ENCODE measurements at regions not wholly inside any gene's neighbourhood (a gene's known extent, or its start where the extent isn't known, plus 50 kb on each side); places are given as distances from the start of the nearest gene placed in this dataset.
"Not testable (repeated sequence)": the region's sequence is repeated elsewhere in the genome, so short reads cannot be mapped to it uniquely, and the experiment has no call there.

DNA sequence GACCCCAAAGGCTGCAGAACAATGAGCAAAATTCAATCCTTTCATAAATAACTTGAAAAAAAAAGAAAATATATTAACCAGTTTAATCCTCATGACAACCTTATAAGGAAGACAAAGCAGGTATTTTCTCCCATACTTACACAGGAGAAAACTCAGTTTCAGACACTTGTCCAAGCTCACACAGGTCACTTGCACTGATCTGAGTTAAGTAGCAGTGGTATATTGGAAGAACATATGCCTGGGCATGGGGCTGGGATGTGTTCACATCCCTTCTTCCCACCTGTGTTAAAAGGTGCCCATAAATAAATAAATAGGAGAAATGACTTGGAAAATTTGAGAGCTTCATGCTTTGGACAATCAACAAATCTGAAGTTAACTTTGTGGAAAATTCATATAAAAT is 63.5 kb upstream of the SELENOP start:
- CTCF ChIA-PET = interaction anchor here (4.5 kb wide), 1 partner anchor 14 kb away, joined by 25 read pairs; no protein-coding TSS in a partner anchor
- TF ChIP-seq, protein P1, sequence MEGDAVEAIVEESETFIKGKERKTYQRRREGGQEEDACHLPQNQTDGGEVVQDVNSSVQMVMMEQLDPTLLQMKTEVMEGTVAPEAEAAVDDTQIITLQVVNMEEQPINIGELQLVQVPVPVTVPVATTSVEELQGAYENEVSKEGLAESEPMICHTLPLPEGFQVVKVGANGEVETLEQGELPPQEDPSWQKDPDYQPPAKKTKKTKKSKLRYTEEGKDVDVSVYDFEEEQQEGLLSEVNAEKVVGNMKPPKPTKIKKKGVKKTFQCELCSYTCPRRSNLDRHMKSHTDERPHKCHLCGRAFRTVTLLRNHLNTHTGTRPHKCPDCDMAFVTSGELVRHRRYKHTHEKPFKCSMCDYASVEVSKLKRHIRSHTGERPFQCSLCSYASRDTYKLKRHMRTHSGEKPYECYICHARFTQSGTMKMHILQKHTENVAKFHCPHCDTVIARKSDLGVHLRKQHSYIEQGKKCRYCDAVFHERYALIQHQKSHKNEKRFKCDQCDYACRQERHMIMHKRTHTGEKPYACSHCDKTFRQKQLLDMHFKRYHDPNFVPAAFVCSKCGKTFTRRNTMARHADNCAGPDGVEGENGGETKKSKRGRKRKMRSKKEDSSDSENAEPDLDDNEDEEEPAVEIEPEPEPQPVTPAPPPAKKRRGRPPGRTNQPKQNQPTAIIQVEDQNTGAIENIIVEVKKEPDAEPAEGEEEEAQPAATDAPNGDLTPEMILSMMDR (IDR thresholded peaks at IDR 0.05; ENCODE audit: control extremely low read depth, extremely low read depth, low read depth, missing control alignments) = no peak
- POLR2A ChIA-PET = no interaction called here
- DNase-seq (ENCODE audit: extremely low spot score) = no peak

DNA sequence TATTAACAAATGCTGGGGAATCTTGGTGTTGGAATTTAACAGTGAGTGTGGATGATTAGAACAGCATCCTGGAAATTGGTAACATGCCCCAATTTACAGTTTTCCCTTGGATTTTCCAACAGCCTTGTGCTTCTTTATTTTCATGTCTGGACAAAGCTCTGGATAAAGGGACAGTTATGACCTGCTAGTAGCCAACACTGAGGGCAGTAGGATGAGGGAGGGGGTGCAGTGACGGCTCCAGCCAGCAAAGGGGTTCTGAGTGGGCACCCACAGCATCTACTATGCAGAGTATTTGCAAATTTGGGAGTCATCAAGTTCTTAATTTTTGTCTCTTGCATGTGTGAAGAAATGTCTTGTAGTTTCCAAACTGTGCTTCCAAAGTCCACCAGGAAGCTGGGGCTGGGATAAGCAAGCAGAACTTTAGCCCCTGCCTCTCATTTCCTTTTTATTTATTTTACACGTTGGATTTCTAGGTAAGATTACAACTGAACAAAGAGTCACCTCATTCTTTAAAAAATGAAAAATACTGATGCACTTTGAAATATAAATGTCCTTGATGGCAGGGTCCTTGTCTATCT is 63.0 kb upstream of the SELENOP start:
- TF ChIP-seq, protein P1 (IDR thresholded peaks at IDR 0.05; ENCODE audit: control extremely low read depth, extremely low read depth, low read depth, missing control alignments) = no peak
- POLR2A ChIA-PET = no interaction called here

DNA sequence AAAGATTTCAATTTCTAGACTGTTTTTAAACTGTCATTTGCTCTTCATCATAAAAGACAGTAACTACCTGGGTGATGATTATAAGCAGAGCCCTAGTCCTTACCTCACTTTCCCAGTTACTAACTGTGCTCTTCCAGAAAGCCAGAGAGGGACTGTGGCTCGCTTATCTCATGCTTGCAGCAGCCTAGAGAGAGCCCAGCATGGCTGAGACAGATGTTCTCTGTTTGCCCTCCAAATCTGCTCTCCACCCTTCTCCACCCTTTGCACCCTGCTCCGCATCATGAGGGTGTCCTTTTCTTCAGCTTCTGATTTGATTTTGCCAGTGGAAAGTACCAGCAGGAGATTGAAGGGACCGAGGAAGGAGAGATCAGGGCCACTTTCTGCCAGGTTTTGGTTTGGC is 61.2 kb upstream of the SELENOP start:
- CTCF ChIA-PET = no interaction called here
- TF ChIP-seq, protein P1 (IDR thresholded peaks at IDR 0.05; ENCODE audit: control extremely low read depth, extremely low read depth, low read depth, missing control alignments) = no peak
- POLR2A ChIA-PET = no interaction called here
- DNase-seq (ENCODE audit: extremely low spot score) = no peak

More for the DNA sequence above, 63.0 kb upstream of the SELENOP start:
- CTCF ChIA-PET = interaction anchor here (4.5 kb wide), 1 partner anchor 15 kb away, joined by 25 read pairs; no protein-coding TSS in a partner anchor
- no peak for DNase-seq (ENCODE audit: extremely low spot score)

DNA sequence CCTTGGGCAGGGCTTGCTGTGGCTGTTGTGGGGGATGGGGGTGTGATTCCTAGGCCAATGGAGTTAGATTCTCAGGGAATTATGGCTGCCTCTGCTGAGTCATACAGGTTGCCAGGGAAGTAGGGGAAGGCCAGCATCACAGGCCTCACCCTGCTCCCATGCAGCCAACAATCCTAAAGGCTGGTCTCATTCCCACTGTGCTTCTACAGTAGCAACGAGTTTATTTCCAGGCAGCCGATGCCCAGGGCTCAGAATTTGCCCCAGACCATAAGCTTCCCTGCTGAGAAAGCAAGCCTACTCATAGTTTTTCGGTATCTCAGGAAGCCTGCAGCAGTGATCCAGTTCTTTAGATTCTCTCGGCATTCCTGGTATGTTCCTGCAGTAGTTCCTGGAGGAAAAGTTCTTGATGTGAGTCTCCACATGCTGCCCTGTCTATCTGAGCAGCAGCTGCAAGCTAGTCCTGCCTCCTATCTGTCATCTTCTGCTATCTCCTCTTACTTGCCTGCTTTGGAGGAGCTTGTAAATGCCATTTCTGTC is 59.3 kb upstream of the SELENOP start:
- TF ChIP-seq, protein P1 (IDR thresholded peaks at IDR 0.05; ENCODE audit: control extremely low read depth, extremely low read depth, low read depth, missing control alignments) = no peak
- ChIA-PET CTCF (interaction anchor here (0.7 to 1.5 kb wide), 2 partner anchors 7 to 30 kb away, joined by 3 to 6 read pairs; no protein-coding TSS in a partner anchor), POLR2A (no interaction called here)
- no peak for DNase-seq (ENCODE audit: extremely low spot score)

DNA sequence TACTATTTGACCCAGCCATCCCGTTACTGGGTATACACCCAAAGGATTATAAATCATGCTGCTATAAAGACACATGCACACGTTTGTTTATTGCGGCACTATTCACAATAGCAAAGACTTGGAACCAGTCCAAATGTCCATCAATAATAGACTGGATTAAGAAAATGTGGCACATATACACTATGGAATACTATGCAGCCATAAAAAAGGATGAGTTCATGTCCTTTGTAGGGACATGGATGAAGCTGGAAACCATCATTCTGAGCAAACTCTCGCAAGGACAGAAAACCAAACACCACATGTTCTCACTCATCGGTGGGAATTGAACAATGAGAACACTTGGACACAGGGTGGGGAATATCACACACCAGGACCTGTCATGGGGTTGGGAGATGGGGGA is 56.7 kb upstream of the SELENOP start:
- DNase-seq (ENCODE audit: extremely low spot score); CTCF ChIA-PET; POLR2A ChIA-PET: not testable (repeated sequence)

DNA sequence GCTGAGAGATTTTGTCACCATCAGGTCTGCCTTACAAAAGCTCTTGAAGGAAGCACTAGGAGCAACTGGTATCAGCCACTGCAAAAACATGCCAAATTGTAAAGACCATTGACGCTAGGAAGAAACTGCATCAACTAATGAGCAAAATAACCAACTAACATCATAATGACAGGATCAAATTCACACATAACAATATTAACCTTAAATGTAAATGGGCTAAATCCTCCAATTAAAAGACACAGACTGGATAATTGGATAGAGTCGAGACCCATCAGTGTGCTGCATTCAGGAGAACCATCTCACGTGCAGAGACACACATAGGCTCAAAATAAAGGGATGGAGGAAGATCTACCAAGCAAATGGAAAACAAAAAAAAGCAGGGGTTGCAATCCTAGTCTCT is 53.1 kb upstream of the SELENOP start:
- POLR2A ChIA-PET; DNase-seq (ENCODE audit: extremely low spot score): not testable (repeated sequence)
- CTCF ChIA-PET = interaction anchor here (1.1 kb wide), 1 partner anchor 44 kb away, joined by 3 read pairs; no protein-coding TSS in a partner anchor
